ENCODE measurements at regions not wholly inside any gene's neighbourhood (a gene's known extent, or its start where the extent isn't known, plus 50 kb on each side); places are given as distances from the start of the nearest gene placed in this dataset.

- no peak for ATAC-seq
These were observed 1381.6 kb upstream of the TENM3 start for GRCh38 chr4:180861651-180862050.

DNA sequence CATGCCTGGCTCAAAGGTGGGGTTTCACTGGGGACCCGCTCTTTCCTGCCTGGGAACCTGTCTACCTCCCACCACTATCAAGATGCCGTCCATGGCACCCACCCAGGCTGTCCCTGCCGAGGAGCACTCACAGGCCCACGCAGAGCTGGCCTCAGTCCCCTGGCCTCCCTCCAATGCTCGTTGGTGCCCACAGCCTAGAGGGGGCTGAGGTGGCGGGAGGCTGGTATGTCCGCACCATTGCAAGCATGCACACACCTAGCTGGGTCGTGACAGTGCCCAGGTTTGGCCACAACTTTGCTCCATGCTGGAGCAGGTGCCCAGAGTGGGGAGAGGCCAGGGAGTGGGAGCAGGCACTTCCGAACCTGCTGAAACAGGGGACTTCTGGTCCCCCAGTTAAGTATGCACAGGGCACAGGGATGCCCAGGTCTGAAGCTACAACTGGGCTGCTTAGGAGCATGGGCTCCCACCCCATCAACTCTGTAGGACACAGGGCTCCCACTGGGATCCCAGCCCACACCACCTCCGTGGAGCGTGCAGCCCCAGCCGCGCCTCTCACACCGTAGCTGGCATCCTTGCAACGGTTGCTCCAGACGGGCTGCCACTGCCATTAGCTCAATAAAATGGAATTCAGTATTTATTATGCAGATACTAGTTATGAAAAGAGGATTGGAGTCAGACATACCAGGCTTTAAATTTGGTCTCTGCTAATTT lies 1376.1 kb upstream of the TENM3 start:
- ATAC-seq: no peak

- no peak for ATAC-seq
These were observed 1372.6 kb upstream of the TENM3 start for GRCh38 chr4:180870623-180871022.

DNA sequence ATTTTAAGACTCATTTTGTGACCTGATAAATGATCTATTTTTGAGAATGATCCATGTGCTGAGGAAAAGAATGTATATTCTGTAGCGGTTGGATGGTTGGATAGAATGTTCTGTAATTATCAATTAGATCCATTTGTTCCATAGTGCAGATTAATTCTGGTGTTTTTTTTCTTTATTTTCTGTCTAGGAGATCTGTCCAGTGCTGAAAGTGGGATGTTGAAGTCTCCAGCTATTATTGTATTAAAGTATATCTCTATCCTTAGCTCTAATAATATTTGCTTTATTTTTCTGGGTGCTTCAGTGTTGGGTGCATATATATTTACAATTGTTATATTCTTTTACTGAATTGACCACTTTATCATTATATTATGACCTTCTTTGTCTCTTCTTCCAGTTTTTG lies 1344.9 kb upstream of the TENM3 start:
- no peak for ATAC-seq

GRCh38 chr4:180900781-180901180 lies 1342.4 kb upstream of the TENM3 start:
- no peak for ATAC-seq

- no peak for ATAC-seq
These were observed 1333.9 kb upstream of the TENM3 start for GRCh38 chr4:180909279-180909678.

GRCh38 chr4:180913750-180914149 lies 1329.5 kb upstream of the TENM3 start:
- ATAC-seq: no peak

DNA sequence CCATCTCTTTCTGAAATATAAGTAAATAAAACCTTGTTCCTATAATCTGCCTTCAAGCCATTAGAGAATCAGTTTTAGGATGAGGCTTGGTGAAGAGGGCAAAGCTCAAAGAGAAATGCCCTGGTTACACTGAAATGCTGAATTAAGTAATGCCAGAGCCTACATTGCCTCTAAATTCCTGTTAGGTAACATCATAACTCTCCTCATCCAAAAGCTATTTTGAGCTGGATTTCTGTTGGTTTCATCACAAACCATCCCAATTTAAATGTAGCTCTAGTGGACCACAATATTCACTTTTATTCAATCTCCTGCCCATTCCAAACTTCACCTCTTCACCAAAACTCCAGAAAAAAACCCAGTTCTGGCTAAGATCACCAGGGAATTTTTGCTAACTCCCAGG lies 1319.7 kb upstream of the TENM3 start:
- no peak for ATAC-seq

- ATAC-seq: no peak
These were observed 1317.4 kb upstream of the TENM3 start for GRCh38 chr4:180925805-180926204.

DNA sequence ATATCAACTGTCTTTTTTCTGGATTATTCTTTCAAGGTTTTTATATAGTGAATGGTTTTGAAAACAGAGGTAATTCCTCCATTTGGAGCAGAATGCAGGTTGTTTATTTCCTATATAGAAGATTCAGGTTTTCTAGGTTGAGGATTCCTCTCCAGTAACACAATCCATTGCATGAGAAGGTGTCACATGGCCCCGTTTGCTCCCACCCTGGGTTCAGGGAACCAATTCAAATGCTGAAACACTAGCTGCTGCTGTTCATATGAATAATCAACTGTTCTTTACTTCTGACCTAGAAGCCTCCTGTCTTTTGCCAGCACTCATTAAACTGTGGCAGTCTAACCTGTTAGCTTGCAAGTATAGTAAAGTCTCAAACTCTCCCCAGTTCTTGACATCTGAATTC lies 1316.9 kb upstream of the TENM3 start:
- ATAC-seq: no peak

DNA sequence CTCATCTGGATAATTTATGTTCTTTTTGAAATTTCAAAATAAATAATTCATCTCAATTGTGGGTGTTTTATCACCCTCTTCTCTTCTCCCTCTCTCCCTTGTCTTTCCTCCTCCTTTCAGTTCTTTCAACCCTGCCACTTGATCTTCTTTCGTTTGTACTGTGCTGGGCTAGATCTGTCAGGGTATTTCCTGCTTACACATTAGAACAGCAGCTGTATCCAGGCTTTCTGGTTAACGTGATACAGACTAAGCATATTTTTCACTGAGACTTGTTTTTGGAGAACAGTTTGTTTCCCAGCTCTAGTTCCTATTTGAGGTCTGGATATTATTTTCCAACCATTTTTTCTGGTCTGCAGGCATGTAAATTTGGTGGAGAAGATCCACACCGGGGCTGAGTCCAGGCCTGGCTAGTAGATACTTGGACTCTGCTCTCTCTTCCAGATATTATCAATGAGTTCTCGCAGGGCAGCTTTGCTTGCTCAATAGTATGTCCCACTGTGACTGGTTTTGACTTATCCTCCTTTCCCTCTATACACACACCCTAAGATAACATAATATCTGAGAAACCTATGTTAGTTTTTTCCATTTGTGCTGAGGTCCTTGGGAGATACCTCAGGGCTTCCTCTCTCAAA lies 1310.7 kb upstream of the TENM3 start:
- ATAC-seq: no peak

DNA sequence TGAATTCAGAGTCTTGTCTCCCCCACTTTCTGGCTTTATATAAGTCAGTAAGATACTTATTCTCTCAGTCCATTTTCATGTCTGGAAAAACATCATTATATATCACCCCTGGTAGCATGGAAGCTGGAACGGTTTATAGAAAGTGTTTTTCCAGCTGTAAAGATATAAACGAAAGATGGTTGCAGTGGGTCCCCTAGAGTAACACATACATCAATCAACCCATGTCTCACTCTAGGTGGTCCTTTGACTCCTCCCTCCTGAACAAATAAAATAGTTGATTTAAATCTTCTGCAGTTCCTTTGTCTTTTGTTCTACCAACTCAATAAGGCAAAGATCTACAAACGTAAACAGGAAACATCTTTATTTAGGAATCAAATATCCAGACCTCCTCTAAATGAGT lies 1306.1 kb upstream of the TENM3 start:
- ATAC-seq: no peak

GRCh38 chr4:180940680-180941079 lies 1302.5 kb upstream of the TENM3 start:
- no peak for ATAC-seq

- ATAC-seq: no peak
These were observed 1300.8 kb upstream of the TENM3 start for GRCh38 chr4:180942367-180942916.

DNA sequence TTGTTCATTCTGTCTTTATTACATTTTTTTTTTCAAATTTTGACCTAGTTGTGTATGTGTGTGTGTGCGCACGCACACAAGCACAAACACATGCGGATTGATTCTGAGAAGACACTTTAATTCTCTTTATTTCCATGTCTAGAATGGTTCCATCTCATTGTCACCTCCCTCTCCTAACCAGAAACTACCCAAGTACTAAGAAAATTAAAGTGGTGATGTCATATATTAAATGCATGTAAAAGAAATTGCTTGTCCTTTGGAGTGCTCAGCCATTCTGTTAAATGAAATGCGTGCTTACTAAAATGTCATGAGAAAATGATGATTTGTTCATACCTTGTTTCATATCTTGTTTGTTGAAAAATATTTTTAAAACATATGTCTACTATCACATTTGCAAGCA lies 1297.0 kb upstream of the TENM3 start:
- ATAC-seq: no peak

DNA sequence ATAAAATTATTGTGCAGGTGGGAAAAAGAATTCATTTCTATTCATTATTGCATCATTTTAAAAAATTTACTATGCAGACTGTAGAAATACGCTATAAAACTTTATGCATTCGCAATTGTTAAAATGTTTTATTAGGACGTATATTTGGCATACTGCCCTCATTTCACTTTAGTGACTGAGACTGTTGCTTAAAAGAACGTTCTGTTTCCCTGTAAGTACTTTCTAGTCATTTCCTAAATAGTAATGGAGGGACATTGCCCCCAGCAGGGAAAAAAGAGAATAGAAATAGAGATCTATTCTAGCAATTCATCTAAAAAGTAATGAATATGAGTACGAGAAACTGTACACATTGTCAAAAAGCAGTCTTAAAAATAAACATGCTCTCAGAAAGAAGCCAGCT lies 1295.8 kb upstream of the TENM3 start:
- no peak for ATAC-seq

GRCh38 chr4:180949424-180950213 lies 1293.6 kb upstream of the TENM3 start:
- ATAC-seq: no peak

GRCh38 chr4:180950377-180950776 lies 1292.8 kb upstream of the TENM3 start:
- no peak for ATAC-seq

GRCh38 chr4:180951312-180951711 lies 1291.9 kb upstream of the TENM3 start:
- ATAC-seq: no peak

DNA sequence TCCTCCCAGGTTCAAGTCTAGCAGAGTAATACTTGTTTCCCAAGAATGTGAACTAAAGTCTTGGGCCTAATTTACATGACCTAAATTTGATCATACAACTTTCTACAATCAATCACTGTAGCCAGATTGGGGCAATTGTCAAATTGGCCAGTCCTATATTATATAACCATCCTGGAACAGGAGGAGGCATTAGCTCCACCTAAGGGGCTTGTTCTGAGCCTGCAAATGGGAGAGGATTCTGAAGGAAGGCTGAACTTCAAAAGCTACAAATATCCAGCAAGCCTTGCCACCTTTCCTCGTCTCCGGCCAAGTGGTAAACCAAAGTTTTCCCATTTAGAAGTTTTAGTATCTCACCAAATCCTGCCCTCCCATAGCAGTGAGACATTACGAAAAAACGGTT lies 1289.6 kb upstream of the TENM3 start:
- no peak for ATAC-seq

DNA sequence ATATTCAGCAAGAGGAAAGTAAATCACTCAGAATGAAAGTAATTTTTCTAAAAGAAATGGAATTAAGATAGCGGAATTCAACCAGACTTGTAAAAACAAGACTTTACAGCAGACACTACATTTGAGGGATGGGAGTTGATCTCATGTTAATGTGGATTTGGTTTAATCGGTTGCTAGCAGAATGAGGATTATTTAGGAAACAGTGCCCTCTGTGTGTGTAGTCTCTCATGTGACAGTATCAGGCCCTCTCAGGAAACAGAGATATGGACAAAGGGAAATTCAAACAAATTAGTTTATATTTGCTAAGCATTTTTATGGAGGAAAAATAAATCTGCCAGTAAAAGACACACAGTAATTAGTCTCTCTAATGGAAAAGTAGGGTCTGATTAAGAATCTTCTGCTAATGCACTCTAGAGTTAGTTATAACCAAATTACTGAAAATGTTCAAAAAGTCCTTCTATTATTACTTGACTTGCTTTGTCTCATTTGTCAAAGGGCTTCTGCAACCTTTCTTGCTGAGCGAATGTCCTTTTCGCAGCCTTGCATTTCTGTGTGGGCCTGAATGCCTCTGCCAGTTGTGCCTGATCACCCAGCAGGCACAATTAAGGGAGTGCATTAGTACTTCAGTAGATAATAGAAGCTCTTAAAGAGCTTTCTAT lies 1282.3 kb upstream of the TENM3 start:
- ATAC-seq: no peak

- no peak for ATAC-seq
These were observed 1280.9 kb upstream of the TENM3 start for GRCh38 chr4:180962268-180962667.

GRCh38 chr4:180966312-180966711 lies 1276.9 kb upstream of the TENM3 start:
- no peak for ATAC-seq

Measured in activated CD4-positive, CD25-positive, alpha-beta regulatory T cell treated with anti-CD3 and anti-CD28 coated beads, Interleukin-2, amount 50 U/mL, for 24 hours (primary cell).